H1 (cell line): ENCODE measurements at regions not wholly inside any gene's neighbourhood (a gene's known extent, or its start where the extent isn't known, plus 50 kb on each side); places are given as distances from the start of the nearest gene placed in this dataset.

Source experiments
- CTCF ChIA-PET: fragments of 300-600 bp; sonication (Branson Sonifier 250); formaldehyde crosslinking; loops from one replicate; lab custom pipeline; 2021; ENCODE audit not compliant: partially characterized antibody; lab: Charles Lee
- POLR2A ChIA-PET: fragments of 300-600 bp; sonication (Branson Sonifier 250); formaldehyde crosslinking; loops from one replicate; lab custom pipeline; 2021; ENCODE audit warnings: inconsistent platforms; ENCODE audit not compliant: partially characterized antibody; lab: Charles Lee
- DNase-seq, 2 experiments: peaks; one replicate each; pipeline versions ENCODE4 v3.0.0 to v3.0.0-alpha.2; 2010 to 2022; ENCODE audit warnings: low spot score in 2 of 2, low read depth in 1 of 2, mixed read lengths in 1 of 2
- FAIRE-seq: peaks from 2 replicates; lab custom pipeline; 2011; peaks lifted over from hg19 to GRCh38; lab: Jason Lieb, UNC
- H2AFZ ChIP-seq: 2 replicates; pipeline ENCODE4 v1.8.1; 2012; ENCODE audit warnings: low read length, inconsistent platforms
- H2AK5ac ChIP-seq: 2 replicates; pipeline ENCODE4 v1.6.1; 2013; ENCODE audit warnings: low read depth, low read length
- H2BK120ac ChIP-seq: replicated peaks from 2 replicates; pipeline ENCODE3; 2013; ENCODE audit warnings: low read depth, low read length, inconsistent platforms
- H2BK12ac ChIP-seq: 2 replicates; pipeline ENCODE4 v1.6.1; 2013; ENCODE audit warnings: low read depth, low read length
- H2BK15ac ChIP-seq: 2 replicates; pipeline ENCODE4 v1.6.1; 2013; ENCODE audit warnings: low read length
- H2BK20ac ChIP-seq: 2 replicates; pipeline ENCODE4 v1.6.1; 2013; ENCODE audit warnings: low read length
- H2BK5ac ChIP-seq: 2 replicates; pipeline ENCODE4 v1.6.1; 2013; ENCODE audit warnings: low read depth, low read length
- H3K14ac ChIP-seq: 2 replicates; pipeline ENCODE4 v1.6.1; 2013; ENCODE audit warnings: inconsistent platforms; ENCODE audit not compliant: insufficient read length
- H3K18ac ChIP-seq: 2 replicates; pipeline ENCODE4 v1.6.1; 2013; ENCODE audit warnings: low read length; ENCODE audit errors: extremely low read depth
- H3K23ac ChIP-seq: 2 replicates; pipeline ENCODE4 v1.6.1; 2013; ENCODE audit warnings: inconsistent platforms; ENCODE audit not compliant: insufficient read length
- H3K23me2 ChIP-seq: 2 replicates; pipeline ENCODE4 v1.6.1; 2013; ENCODE audit warnings: low read depth, low read length
- H3K27ac ChIP-seq: 2 replicates; pipeline ENCODE4 v1.6.1; 2011; ENCODE audit warnings: low read depth, low read length, inconsistent platforms
- H3K27me3 ChIP-seq, 4 experiments: replicated peaks in 1 of 4; 1 replicate in 1 of 4; 2 replicates in 3 of 4; pipeline versions ENCODE4 v1.6.1 to v1.8.1; 2011 to 2013; ENCODE audit warnings: low read length in 3 of 4, mild to moderate bottlenecking in 3 of 4, inconsistent platforms in 2 of 4, mixed read lengths in 2 of 4, moderate library complexity in 1 of 4; ENCODE audit not compliant: control insufficient read depth in 3 of 4, insufficient read depth in 3 of 4; ENCODE audit errors: extremely low read depth in 1 of 4
- H3K36me3 ChIP-seq, 4 experiments: 2 replicates each; pipeline versions ENCODE4 v1.6.1 to v1.8.1; 2011 to 2013; ENCODE audit warnings: mild to moderate bottlenecking in 4 of 4, low read length in 3 of 4, moderate library complexity in 2 of 4, control low read depth in 1 of 4, inconsistent platforms in 1 of 4; ENCODE audit not compliant: insufficient read depth in 4 of 4, control insufficient read depth in 2 of 4
- H3K4ac ChIP-seq: replicated peaks from 2 replicates; pipeline ENCODE3; 2013; ENCODE audit warnings: low read length, low read depth, mixed read lengths, inconsistent platforms; ENCODE audit not compliant: insufficient read length
- H3K4me1 ChIP-seq, 4 experiments: replicated peaks in 1 of 4; 1 replicate in 1 of 4; 2 replicates in 3 of 4; pipeline versions ENCODE4 v1.6.1 to v1.8.1; 2011 to 2013; ENCODE audit warnings: low read length in 3 of 4, inconsistent platforms in 2 of 4, mixed read lengths in 1 of 4; ENCODE audit not compliant: insufficient read depth in 4 of 4, control insufficient read depth in 3 of 4
- H3K4me2 ChIP-seq, 2 experiments: 2 replicates each; pipeline versions ENCODE4 v1.6.1 to v1.8.1; 2011 to 2013; ENCODE audit warnings: low read depth in 2 of 2, low read length in 2 of 2, control low read depth in 1 of 2, inconsistent platforms in 1 of 2, mild to moderate bottlenecking in 1 of 2; ENCODE audit not compliant: insufficient read depth in 1 of 2
- H3K4me3 ChIP-seq, 4 experiments: fragments of 200-600, 300-600 bp in 1 of 4; sonication (generic), shearing (Covaris generic), sonication (Bioruptor Twin) in 1 of 4; 2 replicates each; pipeline versions ENCODE4 v1.5.1 to v1.8.1; 2011 to 2016; ENCODE audit warnings: low read length in 4 of 4, low read depth in 3 of 4, control low read depth in 2 of 4, inconsistent platforms in 2 of 4, mild to moderate bottlenecking in 2 of 4, mixed read lengths in 1 of 4, moderate library complexity in 1 of 4; ENCODE audit not compliant: insufficient read depth in 2 of 4; ENCODE audit errors: extremely low read depth in 1 of 4
- H3K56ac ChIP-seq: replicated peaks from 2 replicates; pipeline ENCODE3; 2013; ENCODE audit warnings: low read depth, mild to moderate bottlenecking, mixed read lengths, low read length, inconsistent platforms; ENCODE audit not compliant: insufficient read length
- H3K79me1 ChIP-seq: 2 replicates; pipeline ENCODE4 v1.6.1; 2013; ENCODE audit warnings: low read depth, low read length, control low read depth
- H3K79me2 ChIP-seq, 2 experiments: 2 replicates each; pipeline versions ENCODE4 v1.6.1 to v1.8.1; 2012 to 2013; ENCODE audit warnings: low read length in 2 of 2, mild to moderate bottlenecking in 2 of 2, inconsistent platforms in 1 of 2; ENCODE audit not compliant: insufficient read depth in 2 of 2, control insufficient read depth in 1 of 2
- H3K9ac ChIP-seq, 4 experiments: replicated peaks in 1 of 4; 1 replicate in 1 of 4; 2 replicates in 3 of 4; pipeline versions ENCODE4 v1.6.1 to v1.8.1; 2011 to 2013; ENCODE audit warnings: low read depth in 3 of 4, low read length in 3 of 4, control low read depth in 2 of 4, mild to moderate bottlenecking in 2 of 4, moderate library complexity in 2 of 4, inconsistent platforms in 1 of 4; ENCODE audit errors: extremely low read depth in 1 of 4
- H3K9me3 ChIP-seq, 2 experiments: 2 replicates each; pipeline versions ENCODE4 v1.6.1 to v1.8.1; 2012 to 2013; ENCODE audit warnings: mild to moderate bottlenecking in 2 of 2, moderate library complexity in 2 of 2, control low read depth in 1 of 2, inconsistent platforms in 1 of 2, low read depth in 1 of 2, low read length in 1 of 2, mixed read lengths in 1 of 2; ENCODE audit not compliant: insufficient read depth in 2 of 2
- H4K20me1 ChIP-seq, 2 experiments: replicated peaks in 1 of 2; 2 replicates each; pipeline versions ENCODE3 to v1.8.1; 2011 to 2013; ENCODE audit warnings: inconsistent platforms in 2 of 2, low read length in 2 of 2, mild to moderate bottlenecking in 1 of 2; ENCODE audit not compliant: insufficient read depth in 2 of 2, control insufficient read depth in 1 of 2
- H4K5ac ChIP-seq: 2 replicates; pipeline ENCODE4 v1.6.1; 2013; ENCODE audit warnings: low read length, low read depth, mixed read lengths, inconsistent platforms; ENCODE audit not compliant: insufficient read length
- H4K8ac ChIP-seq: 2 replicates; pipeline ENCODE4 v1.8.0; 2013; ENCODE audit warnings: mild to moderate bottlenecking, moderate library complexity, low read length, inconsistent platforms; ENCODE audit not compliant: insufficient read depth; ENCODE audit errors: extremely low read depth
- H4K91ac ChIP-seq: replicated peaks from 2 replicates; pipeline ENCODE3; 2013; ENCODE audit warnings: low read length, mixed read lengths, inconsistent platforms; ENCODE audit not compliant: insufficient read length
- POLR2AphosphoS5 ChIP-seq: IDR thresholded peaks from 2 replicates; pipeline ENCODE4 v1.6.1; 2011; ENCODE audit warnings: low read depth, low read length
- TAF1 ChIP-seq: IDR thresholded peaks from 2 replicates; pipeline ENCODE4 v1.6.1; 2011; ENCODE audit warnings: mild to moderate bottlenecking, low read depth, low read length
- WGBS, 2 experiments: shearing (Covaris generic) in 1 of 2; methylation state at CpG; one replicate each; pipeline versions ENCODE4 v1.1.6 to v1.1.7; 2013 to 2015; ENCODE audit warnings: low lambda C conversion rate in 2 of 2, mixed read lengths in 2 of 2, inconsistent platforms in 1 of 2, low coverage in 1 of 2, missing lambda C conversion rate in 1 of 2; ENCODE audit not compliant: insufficient replicate concordance in 2 of 2, insufficient coverage in 1 of 2, insufficient read length in 1 of 2; ENCODE audit errors: extremely low coverage in 1 of 2, missing lambda C conversion rate in 1 of 2; 5-methylcytosine and 5-hydroxymethylcytosine counted together

GRCh38 chr18:47342566-47342965 lies 91.1 kb upstream of the SKOR2 start:
- TF ChIP-seq POLR2AphosphoS5 = no peak
- TF ChIP-seq TAF1 = no peak

More at GRCh38 chr18:47342566-47342965, 91.1 kb upstream of the SKOR2 start:
- Histone ChIP-seq H3K36me3 (no peaks in the 10 kb centered on the region), H3K27ac (no peak overlapping the region), H4K8ac (no peak overlapping the region), H3K9me3 (no peaks in the 10 kb centered on the region), H2AK5ac (no peak overlapping the region), H3K4me3 (no peak overlapping the region), H4K5ac (no peak overlapping the region), H3K79me1 (no peaks in the 10 kb centered on the region), H4K20me1 (no peaks in the 10 kb centered on the region), H3K79me2 (no peaks in the 10 kb centered on the region), H3K56ac (no peak overlapping the region), H3K14ac (no peak overlapping the region), H3K27me3 (no peaks in the 10 kb centered on the region; a peak in 1 of 7 replicates), H3K4me1 (no peaks in the 10 kb centered on the region), H3K18ac (no peak overlapping the region), H3K4me2 (no peak overlapping the region), H4K91ac (no peak overlapping the region), H3K23ac (no peak overlapping the region), H2BK20ac (no peak overlapping the region), H3K4ac (no peak overlapping the region), H2BK15ac (no peak overlapping the region), H2AFZ (no peak overlapping the region), H2BK120ac (no peak overlapping the region), H3K9ac (no peak overlapping the region), H2BK12ac (no peak overlapping the region), H3K23me2 (no peaks in the 10 kb centered on the region; the same call in 1 of the 2 replicates), H2BK5ac (no peak overlapping the region)
- WGBS, 2 experiments = 86% methylated on average over 1 of the region's 1 CpG; no CpG with 5 or more reads in 1 of the 2 experiments
- DNase-seq (no peak), FAIRE-seq (no peak)
- ChIA-PET CTCF (interaction anchor here (1.1 to 1.2 kb wide), 2 partner anchors 18 to 414 kb away, joined by 3 read pairs; no protein-coding TSS in a partner anchor), POLR2A (no interaction called here)
